Kidney (tissue), 13 donors: ENCODE measurements at regions not wholly inside any gene's neighbourhood (a gene's known extent, or its start where the extent isn't known, plus 50 kb on each side); places are given as distances from the start of the nearest gene placed in this dataset.

Experiments used
- DNase-seq, 5 donors: peaks; one replicate each; pipeline ENCODE4 v3.0.0-alpha.2; 2013 to 2020
- FAIRE-seq: peaks from 2 replicates; lab custom pipeline; 2012; peaks lifted over from hg19 to GRCh38; lab: Jason Lieb, UNC
- H3K27ac ChIP-seq, 2 donors: one replicate each; pipeline ENCODE4 v1.7.0; 2013; ENCODE audit warnings: low read depth in 2 of 2, low read length in 2 of 2, inconsistent platforms in 1 of 2
- H3K27me3 ChIP-seq: one replicate; pipeline ENCODE4 v1.7.1; 2013; ENCODE audit warnings: low read length, inconsistent platforms; ENCODE audit not compliant: control insufficient read depth, insufficient read depth
- H3K36me3 ChIP-seq, 3 donors: one replicate each; pipeline versions ENCODE4 v1.7.0 to v1.7.1; 2013; ENCODE audit warnings: low read length in 3 of 3, control low read depth in 1 of 3, inconsistent platforms in 1 of 3; ENCODE audit not compliant: insufficient read depth in 3 of 3, control insufficient read depth in 2 of 3
- H3K4me1 ChIP-seq, 3 donors: one replicate each; pipeline versions ENCODE4 v1.7.0 to v1.7.1; 2013; ENCODE audit warnings: low read length in 3 of 3, inconsistent platforms in 1 of 3, low read depth in 1 of 3; ENCODE audit not compliant: control insufficient read depth in 2 of 3, insufficient read depth in 2 of 3
- H3K4me3 ChIP-seq, 3 donors: one replicate each; pipeline versions ENCODE4 v1.7.0 to v1.8.1; 2013; ENCODE audit warnings: low read length in 3 of 3, control low read depth in 1 of 3, inconsistent platforms in 1 of 3
- H3K9ac ChIP-seq, 3 donors: one replicate each; pipeline versions ENCODE4 v1.7.0 to v1.7.1; 2013; ENCODE audit warnings: low read length in 3 of 3, control low read depth in 1 of 3, inconsistent platforms in 1 of 3
- H3K9me3 ChIP-seq, 3 donors: one replicate each; pipeline versions ENCODE4 v1.7.0 to v1.7.1; 2013; ENCODE audit warnings: low read length in 3 of 3, control low read depth in 1 of 3, inconsistent platforms in 1 of 3; ENCODE audit not compliant: control insufficient read depth in 2 of 3, insufficient read depth in 1 of 3
- intact Hi-C: fragments of 100-400 bp; cut with DNase I; formaldehyde crosslinking; loops from one replicate; pipeline ENCODE4 v1.11.1; 2022
- TF ChIP-seq, protein P1 (sequence below): IDR thresholded peaks from 3 replicates; pipeline ENCODE4 v1.5.1; 2012; ENCODE audit warnings: mild to moderate bottlenecking, moderate library complexity, borderline replicate concordance; ENCODE audit not compliant: insufficient read depth; ENCODE audit errors: extremely low read depth
- donor health status: control.
- donor health status: control.
- donor health status: control.
- donor health status: control.
- donor health status: control.
- donor health status: DM: yes; HTN: yes; CAD: no.
- donor health status: Normal renal cell carcinoma (clear cell type).

GRCh38 chrX:14243823-14244222, 214.1 kb upstream of the GEMIN8 start:
- no peak overlapping the region for H3K9ac ChIP-seq
- H3K27ac ChIP-seq = no peak overlapping the region
- no peaks in the 10 kb centered on the region for H3K4me1 ChIP-seq
- peak in 1 of 5 donors; percentile 48 for DNase-seq
- TF ChIP-seq, protein P1, sequence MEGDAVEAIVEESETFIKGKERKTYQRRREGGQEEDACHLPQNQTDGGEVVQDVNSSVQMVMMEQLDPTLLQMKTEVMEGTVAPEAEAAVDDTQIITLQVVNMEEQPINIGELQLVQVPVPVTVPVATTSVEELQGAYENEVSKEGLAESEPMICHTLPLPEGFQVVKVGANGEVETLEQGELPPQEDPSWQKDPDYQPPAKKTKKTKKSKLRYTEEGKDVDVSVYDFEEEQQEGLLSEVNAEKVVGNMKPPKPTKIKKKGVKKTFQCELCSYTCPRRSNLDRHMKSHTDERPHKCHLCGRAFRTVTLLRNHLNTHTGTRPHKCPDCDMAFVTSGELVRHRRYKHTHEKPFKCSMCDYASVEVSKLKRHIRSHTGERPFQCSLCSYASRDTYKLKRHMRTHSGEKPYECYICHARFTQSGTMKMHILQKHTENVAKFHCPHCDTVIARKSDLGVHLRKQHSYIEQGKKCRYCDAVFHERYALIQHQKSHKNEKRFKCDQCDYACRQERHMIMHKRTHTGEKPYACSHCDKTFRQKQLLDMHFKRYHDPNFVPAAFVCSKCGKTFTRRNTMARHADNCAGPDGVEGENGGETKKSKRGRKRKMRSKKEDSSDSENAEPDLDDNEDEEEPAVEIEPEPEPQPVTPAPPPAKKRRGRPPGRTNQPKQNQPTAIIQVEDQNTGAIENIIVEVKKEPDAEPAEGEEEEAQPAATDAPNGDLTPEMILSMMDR = no peak
- H3K4me3 ChIP-seq = no peak overlapping the region
- no peaks in the 10 kb centered on the region for H3K27me3 ChIP-seq
- no peaks in the 10 kb centered on the region for H3K36me3 ChIP-seq
- FAIRE-seq = no peak
- H3K9me3 ChIP-seq = no peaks in the 10 kb centered on the region
- intact Hi-C loops = no loop called here

- no peaks in the 10 kb centered on the region for H3K36me3 ChIP-seq
- DNase-seq = peak in 1 of 5 donors; percentile 0
- intact Hi-C loops = no loop called here
- H3K27me3 ChIP-seq = no peaks in the 10 kb centered on the region
- no peak overlapping the region for H3K4me3 ChIP-seq
- H3K9me3 ChIP-seq = no peaks in the 10 kb centered on the region
- TF ChIP-seq, protein P1 = no peak
- no peak for FAIRE-seq
- H3K9ac ChIP-seq = no peak overlapping the region
- H3K4me1 ChIP-seq = no peaks in the 10 kb centered on the region
- H3K27ac ChIP-seq = no peak overlapping the region
Measured at GRCh38 chrX:14235004-14235403, 205.3 kb upstream of the GEMIN8 start.

- no peaks in the 10 kb centered on the region for H3K4me1 ChIP-seq
- H3K9me3 ChIP-seq = no peaks in the 10 kb centered on the region
- no peaks in the 10 kb centered on the region for H3K36me3 ChIP-seq
- DNase-seq (no peak), FAIRE-seq (no peak)
- H3K4me3 ChIP-seq = no peak overlapping the region
- H3K9ac ChIP-seq = no peak overlapping the region
- intact Hi-C loops = no loop called here
- H3K27me3 ChIP-seq = no peaks in the 10 kb centered on the region
- TF ChIP-seq, protein P1 = no peak
- no peak overlapping the region for H3K27ac ChIP-seq
Measured at GRCh38 chrX:14232688-14233087, 203.0 kb upstream of the GEMIN8 start.

DNA sequence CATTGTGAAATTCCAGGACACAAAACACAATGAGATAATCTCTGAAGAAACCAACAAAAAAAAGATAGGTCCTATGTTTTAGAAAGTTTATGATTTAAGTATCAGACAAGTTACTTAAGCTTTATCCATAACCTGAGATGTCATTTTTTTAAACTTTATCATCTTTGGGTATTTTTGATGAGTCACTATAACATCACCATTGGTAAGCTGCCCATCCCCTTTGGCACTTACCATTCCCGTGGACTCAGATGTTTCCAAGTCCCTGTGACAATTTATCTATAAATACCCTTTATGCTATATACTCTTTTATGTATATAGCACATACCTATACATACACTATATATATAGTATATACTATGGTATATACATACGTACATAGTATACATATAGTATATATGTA, 198.9 kb upstream of the GEMIN8 start:
- no peak overlapping the region for H3K27ac ChIP-seq

More for the DNA sequence above, 198.9 kb upstream of the GEMIN8 start:
- Histone ChIP-seq H3K9me3 (no peaks in the 10 kb centered on the region), H3K36me3 (no peaks in the 10 kb centered on the region), H3K4me3 (no peak overlapping the region), H3K27me3 (no peaks in the 10 kb centered on the region), H3K9ac (no peak overlapping the region), H3K4me1 (no peaks in the 10 kb centered on the region)
- intact Hi-C loops = no loop called here
- TF ChIP-seq, protein P1 = no peak
- FAIRE-seq (no peak), DNase-seq (no peak)
